NCI-H345 (cell line): ENCODE measurements at regions not wholly inside any gene's neighbourhood (a gene's known extent, or its start where the extent isn't known, plus 50 kb on each side); places are given as distances from the start of the nearest gene placed in this dataset.
"Not testable (repeated sequence)": the region's sequence is repeated elsewhere in the genome, so short reads cannot be mapped to it uniquely, and the experiment has no call there.

ENCODE experiments used
- DNase-seq: peaks from one replicate; lab custom pipeline; 2025; lab: John Stamatoyannopoulos, UW

DNA sequence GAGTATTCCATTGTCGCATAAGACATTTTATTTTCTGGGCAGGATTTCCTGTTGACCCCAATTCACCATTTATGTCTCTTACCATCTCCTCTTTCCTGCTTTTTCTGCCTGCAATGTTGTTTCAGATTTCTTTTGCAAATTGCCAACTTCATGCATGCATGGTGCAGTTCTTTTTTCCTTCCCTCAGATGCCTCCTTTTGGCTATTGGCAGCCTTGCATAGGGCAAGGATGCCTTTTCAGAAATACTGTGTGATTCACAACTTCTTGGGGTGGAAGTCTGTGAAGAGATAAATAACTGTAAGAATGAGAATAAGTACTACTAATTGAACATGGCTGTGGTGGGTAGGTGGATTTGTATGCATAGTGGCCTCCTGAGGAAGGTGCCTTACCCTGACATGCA is 116.7 kb downstream of the SOX4 start:
- no peak for DNase-seq

DNA sequence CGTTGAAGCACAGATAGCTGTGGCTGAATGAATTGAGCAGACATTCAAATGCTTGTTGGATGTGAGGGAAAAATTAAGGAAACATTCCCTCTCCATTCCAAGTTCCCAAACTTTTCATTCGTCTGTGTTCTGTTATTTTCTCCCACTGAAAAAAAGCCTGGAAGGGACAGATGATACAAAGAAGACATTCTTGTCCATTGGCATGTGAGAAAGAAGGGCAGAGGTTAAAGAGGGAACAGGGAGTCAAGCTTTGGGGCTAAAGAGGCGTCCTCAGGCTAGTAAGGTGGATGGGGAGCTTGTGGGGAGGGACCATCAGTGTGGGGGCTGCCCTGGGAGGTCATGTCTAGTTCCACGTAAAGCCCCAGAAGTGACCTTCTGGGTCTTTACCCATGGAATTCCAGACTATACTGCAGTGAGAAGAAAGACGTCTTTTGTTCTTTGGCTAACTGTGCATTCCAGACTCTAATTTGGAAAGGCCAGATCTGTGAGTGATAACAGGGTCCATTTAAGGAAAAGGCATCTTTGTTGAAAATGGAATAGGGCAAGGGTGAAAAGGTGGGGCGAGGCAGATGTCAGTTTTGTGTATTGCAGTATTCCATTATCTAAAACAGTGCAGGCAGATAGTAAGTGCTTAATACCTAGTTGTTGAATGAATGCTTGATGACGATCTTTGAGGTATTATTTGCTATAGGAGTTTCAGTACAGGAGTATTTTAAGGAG is 117.5 kb downstream of the SOX4 start:
- DNase-seq: no peak

DNA sequence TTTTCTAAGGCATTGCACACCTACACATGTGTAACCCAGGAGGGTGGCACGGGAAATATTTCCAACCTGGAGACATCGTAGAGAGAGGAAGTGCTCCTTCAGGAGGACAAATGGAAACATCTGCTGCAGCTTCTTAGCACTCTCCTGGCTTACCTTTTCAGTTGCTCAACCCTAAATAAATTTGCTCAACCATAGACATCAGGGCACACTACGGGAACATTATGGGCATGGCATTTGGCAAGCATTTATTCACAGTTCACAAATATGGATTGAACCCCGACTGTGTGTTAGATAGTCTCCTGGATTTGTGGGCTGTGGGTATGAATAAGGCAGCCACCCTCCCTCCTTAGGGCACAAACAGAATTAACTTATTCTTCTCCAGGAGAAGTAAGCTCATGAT is 118.7 kb downstream of the SOX4 start:
- no peak for DNase-seq

DNA sequence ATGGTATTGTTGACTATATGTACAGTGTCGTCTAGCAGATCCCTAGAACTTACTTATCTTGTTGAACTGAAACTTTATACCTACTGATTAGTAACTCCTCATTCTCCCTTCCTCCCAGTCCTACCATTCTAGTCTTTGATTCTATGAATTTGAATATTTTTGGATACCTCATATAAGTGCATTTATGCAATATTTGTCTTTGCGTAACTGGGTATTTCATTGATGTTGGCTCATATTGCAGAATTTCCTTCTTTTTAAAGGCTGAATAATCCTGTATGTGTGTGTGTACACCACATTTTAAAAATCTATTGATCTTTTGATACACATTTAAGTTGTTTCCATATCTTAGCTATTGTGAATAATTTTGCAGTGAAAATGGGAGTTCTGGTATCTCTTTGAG is 119.9 kb downstream of the SOX4 start:
- no peak for DNase-seq

DNA sequence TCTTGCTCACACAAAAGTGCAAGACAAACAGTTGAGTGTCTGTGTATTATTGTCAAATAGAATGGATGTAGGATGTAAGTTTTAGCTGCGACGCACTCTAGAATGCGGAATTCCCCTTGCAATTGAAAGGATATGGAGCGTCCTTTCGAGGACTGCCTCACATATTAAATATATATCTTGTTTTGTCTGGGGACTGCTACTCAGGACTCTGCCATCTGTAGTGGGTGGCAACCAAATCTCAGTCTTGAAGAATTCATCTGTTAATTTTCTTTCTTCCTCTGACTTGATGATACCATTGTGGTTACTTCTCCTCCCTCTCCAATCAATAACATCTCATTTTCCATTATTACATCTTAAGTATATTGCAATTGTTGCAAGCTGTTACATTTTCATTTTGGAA is 121.6 kb downstream of the SOX4 start:
- no peak for DNase-seq

DNA sequence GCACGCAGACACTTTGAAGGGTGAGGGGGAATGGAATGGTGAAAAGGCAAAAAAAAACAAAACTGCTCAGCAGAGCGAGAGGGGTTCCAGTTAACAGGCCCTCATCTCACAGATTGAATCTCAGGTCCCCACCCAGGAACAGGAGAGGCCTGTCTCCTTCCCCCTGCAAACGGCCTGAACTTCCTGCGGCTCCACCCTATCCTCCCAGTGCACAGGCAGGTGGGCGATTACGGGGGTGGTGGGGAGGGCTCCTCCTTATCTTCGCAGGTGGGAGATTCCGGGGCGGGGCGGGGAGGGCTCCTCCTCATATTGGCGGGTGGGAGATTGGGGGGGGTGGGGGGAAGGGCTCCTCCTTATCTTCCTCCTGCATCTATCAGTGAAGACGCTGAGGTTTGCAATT is 129.0 kb downstream of the SOX4 start:
- DNase-seq: no peak

DNA sequence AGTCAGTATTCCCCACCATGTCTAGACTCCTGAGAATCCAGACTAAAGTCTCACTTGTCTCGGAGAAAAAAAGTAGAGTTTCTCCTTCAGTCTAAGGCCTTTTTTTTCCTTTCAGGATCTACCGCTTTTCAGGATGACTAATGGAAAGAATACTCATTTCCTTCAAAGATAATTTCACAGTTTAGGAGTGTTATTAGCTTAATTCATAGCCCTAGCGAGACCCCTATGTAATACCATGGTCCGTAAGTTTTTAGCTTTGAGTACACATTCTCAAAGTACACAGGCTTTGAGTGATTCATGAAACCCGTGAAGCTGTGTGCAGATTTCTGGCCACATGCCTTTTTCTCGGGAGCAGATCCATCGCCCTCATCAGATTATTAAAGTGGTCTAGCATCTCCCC is 133.1 kb downstream of the SOX4 start:
- DNase-seq: no peak

DNA sequence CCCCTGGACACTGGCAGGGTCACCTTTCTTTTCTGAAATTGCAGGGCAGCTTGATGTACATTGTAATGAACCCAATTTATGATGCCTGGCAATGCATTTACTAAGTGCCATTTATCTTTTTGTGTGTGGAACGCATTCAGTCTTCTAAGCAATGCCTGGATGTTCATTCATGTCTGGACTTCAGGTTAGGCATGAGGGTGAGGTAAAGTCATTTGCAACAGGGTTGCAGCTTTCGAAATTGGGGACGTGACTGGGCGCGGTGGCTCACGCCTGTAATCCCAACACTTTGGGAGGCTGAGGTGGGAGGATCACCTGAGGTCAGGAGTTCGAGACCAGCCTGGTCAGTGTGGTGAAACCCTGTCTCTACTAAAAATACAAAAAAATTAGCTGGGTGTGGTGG is 134.6 kb downstream of the SOX4 start:
- DNase-seq: no peak

DNA sequence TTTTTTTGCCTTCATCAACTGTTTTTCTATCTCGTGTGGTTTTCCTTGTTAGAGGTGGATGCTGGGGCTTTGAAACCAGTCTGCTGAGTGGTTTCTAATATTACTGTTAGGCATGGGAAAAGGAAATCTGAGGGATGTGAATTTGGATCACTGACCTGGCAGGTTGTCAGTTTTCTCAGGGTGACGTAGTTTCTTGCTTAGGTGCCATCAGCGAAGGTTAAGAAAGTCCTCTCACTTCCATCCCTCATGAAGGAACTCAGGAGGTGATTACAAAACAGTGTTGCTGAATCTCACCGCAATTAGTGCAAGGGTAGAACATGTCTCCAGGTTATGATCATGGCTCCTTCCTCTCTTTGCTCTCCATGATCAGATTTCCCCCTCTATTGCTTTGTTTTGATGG is 135.9 kb downstream of the SOX4 start:
- no peak for DNase-seq

DNA sequence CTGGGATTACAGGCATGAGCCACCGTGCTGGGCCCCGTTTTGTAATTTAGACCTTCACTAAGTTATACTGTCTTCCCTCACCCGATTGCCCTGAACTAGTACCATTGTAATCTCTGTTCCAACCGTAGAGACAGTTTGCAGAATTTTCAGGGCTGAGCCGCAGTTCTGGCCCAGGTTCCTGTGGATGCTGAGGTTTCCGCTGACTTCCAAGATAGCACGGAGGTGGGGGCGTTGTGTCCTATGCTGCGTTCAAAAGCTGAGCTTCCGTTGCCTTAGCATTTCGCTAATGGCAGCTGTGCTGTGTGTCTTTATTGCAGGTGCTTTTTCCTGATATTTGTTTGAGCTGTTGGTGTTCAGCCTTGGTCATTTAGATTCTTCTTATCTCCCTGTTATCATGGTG is 137.0 kb downstream of the SOX4 start:
- DNase-seq: no peak

DNA sequence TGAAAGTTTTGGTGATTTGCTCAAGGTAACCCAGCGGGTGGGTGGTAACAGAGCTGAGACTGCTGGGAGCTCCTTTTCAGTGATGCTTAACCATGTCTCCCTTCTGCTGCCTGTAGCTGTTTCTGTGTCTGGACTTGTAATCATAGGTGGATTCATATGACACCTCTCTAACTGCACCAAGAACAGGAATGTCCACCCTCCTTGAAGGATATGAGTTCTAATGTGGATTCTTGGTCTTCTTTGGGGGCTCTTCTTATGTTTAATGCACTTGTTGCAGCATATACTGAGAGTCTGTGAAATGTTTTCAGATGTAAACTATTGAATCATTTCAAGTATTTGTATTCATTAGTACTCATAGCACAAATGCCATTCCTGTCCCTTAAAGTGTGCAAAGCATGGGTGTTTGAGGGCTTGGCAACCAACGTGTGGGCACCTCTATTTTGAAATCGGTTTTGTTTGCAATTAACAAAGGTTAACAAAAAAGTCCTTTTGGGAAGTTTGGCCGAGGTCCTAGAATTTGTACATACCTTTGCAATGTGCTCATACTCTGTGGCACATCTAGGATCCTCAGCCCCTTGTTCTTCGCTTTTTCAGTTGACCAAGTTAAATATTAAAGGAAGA is 138.0 kb downstream of the SOX4 start:
- DNase-seq: no peak

DNA sequence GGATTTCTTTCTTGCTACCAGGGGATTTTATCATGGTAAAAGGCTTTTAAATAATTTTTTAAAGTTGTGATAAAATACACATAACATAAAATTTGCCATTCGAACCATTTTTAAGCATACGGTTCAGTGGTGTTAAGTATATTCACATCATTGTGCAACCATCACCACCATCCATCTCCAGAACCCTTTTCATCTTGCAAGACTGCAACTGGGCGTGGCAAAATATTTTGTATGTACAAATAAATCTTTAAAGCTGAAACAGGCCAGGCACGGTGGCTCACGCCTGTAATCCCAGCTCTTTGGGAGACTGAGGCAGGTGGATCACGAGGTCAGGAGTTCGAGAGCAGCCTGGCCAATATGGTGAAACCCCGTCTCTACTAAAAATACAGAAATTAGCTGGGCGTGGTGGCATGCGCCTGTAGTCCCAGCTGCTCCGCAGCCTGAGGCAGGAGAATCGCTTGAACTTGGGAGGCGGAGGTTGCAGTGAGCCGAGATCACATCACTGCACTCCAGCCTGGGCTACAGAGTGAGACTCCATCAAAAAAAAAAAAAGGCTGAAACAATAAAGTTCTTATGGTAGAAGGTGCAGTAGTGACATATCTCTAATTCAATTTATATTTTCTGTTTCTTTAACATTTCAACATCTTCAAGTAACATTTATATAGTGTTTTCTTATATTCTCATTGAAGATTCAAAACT is 138.6 kb downstream of the SOX4 start:
- not testable (repeated sequence) for DNase-seq

DNA sequence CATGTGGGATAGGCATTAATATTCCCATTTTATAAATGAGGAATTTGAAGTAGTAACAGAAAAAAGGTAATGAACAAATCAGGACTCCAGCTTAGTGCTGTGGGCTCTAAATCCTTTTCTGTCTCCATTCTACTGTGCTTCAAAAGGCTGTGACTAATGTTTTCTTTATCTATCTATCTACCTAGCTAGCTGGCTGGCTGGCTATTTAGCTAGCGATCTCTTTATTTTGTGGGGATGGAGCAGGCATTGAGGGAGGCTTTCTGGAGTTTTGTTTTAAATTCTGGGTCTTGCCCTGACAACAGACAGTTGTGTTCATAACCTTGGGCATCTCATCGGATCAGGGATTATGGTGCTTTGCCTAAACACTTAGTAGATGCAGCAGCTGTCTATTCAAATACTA is 139.2 kb downstream of the SOX4 start:
- DNase-seq: no peak

DNA sequence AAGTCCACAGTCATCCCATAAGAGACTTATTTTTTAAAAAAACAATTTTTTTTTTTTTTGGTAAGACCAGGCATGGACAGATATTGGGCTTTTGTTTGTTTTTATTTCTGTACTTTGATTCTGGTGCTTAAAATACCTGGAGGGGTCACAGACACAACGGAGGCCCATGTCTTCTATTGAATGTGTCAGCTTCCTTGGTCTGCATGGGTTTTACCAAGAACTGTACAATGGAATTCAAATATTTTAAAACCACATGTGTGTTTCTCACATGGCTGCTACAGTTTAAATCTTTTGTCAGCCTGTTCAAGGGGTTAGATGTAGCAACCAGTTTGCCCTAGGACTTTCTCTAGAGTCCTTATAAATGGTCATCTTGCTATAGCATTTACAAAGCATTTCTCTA is 139.8 kb downstream of the SOX4 start:
- no peak for DNase-seq

DNA sequence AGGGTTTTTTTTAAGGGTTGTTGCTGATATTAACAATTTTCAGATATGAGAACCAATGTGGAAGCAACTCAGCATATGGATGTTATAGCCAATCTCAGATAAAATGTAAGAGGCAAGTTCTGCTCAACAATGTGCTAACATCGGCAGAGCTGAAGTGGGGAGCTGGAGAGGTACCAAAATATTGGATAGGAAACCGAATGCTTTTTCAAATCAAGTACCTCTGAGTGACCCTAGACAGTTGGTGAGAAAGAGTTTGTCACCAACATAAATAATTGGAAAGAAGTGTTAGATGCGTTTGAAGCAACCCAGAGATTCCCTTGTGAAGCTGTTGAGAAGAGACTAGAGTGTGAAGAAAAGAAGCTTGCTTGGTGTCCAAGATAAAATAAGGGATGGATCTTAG is 140.7 kb downstream of the SOX4 start:
- DNase-seq: no peak

DNA sequence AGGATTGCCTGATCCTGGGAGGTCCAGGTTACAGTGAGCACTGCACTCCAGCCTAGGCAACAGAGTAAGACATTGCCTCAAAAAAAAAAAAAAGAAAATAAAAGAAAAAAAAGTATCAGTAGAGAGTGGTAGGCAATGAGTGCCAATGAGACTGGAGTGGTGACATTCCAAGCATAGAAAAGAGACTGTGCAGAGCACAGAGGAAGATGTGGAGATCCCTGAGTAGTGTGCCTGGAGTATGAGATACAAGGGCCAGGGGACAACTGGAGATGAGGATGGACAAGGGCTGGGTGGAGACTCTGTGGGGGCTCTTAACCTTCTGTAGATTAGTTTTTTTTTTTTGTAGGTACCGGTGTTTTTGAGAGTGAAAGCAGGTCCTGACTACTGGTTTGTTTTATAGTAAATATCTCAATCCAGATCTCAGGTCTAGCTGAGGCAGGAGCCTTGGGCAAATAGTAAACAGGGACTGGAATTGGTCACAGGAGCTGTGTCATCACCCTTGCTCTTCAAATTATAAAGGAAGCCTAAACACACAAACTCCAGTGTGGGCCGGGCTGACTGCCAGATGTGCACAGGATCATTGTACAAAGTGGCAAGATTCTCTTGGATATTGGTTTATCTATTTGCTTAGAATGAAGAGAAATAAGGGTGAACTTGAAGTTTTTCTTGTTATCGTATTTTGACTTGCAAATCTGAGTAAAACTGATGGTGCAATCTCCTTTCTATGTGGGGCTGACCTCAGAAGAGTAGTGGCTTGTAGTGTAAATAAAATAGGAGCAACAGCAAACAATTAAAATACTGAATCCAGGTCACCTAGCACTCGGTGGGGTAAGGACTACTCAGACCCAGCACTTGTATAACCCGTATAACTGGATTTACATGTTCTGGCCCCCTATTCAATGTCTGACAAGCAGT is 144.9 kb downstream of the SOX4 start:
- DNase-seq: peak; percentile 81

DNA sequence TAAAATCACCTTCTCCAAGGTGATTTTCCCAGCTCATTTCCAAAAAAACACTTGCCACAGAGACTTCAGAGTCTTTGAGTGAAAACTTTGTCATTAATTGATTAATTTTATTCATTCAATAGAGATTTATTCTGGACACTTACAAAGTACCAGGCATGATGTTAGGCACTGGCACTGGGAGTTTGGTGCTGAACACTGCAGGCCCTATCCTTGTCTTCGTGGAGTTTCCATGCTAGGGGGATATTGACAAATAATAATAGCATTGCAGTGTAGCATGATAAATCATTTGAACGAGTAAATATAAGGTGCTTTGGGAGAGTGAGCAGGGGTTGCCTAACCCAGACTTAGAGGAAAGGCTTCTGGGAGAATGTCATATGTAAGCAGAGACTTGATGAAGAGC is 145.7 kb downstream of the SOX4 start:
- no peak for DNase-seq

DNA sequence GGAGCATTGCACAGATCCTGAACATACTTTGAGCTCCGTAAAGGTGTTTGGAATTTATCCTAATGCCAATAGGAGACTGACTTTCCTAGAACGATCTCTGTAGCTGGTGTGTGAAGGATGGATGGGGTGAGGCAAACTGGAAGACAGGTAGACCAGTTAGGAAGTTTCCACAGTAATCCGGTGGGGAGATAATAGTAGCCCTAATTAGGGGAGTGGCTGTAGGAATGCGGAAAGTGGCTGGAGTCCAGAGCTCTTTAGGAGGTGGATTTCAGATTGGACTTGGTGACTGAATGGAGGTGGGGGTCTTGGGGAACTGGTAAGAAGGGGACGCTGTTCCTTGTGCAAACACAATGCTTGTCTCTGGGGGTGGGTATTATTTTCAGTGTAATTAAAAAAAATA is 146.3 kb downstream of the SOX4 start:
- DNase-seq: no peak

DNA sequence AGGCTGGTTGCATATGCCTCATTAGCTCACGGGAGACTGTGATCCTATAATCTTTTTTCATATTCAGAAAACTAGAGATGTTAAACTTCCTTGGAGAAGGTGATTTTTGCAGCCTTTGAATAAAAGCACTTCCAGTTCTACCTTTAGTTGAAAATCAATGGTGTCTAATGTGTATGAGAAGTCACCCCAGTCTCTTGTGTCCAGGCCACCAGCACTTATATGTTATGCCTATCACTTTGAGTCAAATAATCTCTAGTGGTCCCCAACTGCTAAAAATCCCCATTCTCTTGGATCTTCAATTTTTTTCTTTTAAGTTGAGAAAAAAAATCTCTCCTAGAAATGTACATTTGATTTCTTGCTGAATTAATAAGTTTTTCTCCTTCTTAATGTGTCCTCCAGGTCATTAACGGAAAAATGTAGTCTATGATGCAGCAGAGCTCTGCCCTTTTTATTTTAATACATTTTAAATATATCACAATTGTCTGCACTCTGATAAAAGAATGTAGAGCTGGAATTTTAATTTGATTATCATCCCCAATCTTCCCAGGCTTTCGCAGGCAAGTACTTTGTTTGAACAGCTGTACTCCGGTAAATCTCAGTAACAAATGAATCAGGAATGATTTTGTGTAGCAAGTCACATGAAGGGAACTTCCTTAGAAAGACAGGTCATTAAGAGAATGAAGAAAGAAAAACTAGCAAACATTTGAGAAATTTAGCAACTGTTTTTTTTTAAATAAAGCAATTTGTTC is 147.0 kb downstream of the SOX4 start:
- DNase-seq: peak; percentile 46

DNA sequence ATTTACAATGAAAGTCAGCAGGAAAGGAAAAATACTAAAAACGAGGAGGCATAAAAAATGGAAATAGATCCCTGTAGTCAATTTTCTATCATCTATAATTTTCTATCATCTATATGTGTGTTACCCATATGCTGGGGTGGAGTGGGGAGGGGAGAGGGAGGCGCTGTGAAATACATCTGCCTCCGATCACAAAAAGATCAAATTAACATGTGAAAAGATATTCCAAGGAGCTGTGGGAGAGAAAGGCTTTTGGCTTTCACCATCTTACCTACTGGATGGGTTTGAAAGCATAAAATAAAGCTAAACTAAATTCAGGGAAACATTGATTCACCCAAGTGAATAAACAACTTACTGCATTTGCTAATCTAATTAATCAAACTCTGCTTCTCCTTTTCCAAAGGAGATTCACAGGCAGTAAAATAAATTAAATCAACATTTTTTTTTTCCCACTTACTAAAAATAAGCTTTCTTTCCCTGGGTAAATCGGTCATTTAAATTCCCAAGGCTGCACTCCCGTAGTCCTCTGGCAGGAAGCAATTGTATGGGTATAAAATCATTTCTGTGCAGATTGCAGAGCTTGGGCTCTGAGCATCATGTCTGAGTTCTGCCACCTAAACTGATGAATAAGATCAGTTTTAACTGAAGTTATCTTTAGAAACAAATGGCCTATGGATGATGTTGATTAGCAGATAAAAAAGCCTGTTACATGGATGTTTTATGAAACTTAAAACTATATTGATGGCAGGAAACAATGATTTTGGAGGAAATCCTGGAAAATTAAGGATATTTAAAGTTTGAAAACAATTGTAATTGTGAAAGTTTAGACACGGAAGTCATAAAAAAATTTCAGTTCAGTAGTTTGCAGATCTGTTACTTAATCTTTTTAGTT is 147.9 kb downstream of the SOX4 start:
- DNase-seq: peak; percentile 25

DNA sequence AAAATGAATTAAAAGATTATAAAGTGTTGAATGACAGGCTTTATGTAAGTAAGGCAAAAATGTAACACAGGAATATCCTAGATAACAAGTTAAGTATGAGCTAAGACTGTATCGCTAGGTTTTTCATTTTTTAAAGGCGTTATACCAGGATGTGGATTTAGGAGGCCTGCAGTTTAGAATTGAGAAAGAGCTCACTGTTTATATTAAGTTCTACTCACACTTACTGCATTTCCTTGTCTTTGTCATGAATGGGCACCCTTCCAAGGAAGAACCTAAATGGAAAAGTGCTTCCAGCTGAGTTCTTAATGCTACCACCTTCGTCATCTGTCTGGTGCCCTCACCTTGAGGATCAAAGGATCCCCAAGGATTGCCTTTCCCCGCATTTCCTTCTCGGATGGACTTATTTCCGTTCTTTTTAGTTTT is 148.7 kb downstream of the SOX4 start:
- DNase-seq: no peak
